Stimulated activated effector memory CD8-positive, alpha-beta T cell treated with anti-CD3 and anti-CD28 coated beads, Interleukin-12 subunit alpha, Interleukin-12 subunit beta, amount 100 ng/mL, for 72 hours (primary cell): ENCODE measurements at regions not wholly inside any gene's neighbourhood (a gene's known extent, or its start where the extent isn't known, plus 50 kb on each side); places are given as distances from the start of the nearest gene placed in this dataset.

ENCODE experiments used
- ATAC-seq: fragments of 150-1000 bp; cut with Tn5 transposase; 2 replicates; pipeline ENCODE4 v1.10.0; 2021
- DNase-seq, 2 donors: peaks; one replicate each; pipeline ENCODE4 v3.0.0; 2021 to 2022; ENCODE audit warnings: low spot score in 2 of 2
- H3K27ac Mint-ChIP-seq: one replicate; pipeline ENCODE4 v1.8.0; 2022; ENCODE audit warnings: mild to moderate bottlenecking, mixed read lengths
- H3K36me3 Mint-ChIP-seq: one replicate; pipeline ENCODE4 v1.8.0; 2022; ENCODE audit warnings: mild to moderate bottlenecking, mixed read lengths
- H3K4me1 Mint-ChIP-seq: one replicate; pipeline ENCODE4 v1.8.0; 2022; ENCODE audit warnings: mixed read lengths
- H3K4me3 Mint-ChIP-seq: one replicate; pipeline ENCODE4 v1.8.0; 2022; ENCODE audit warnings: mild to moderate bottlenecking, mixed read lengths
- H3K9me3 Mint-ChIP-seq: one replicate; pipeline ENCODE4 v1.8.0; 2022; ENCODE audit warnings: mixed read lengths

DNA sequence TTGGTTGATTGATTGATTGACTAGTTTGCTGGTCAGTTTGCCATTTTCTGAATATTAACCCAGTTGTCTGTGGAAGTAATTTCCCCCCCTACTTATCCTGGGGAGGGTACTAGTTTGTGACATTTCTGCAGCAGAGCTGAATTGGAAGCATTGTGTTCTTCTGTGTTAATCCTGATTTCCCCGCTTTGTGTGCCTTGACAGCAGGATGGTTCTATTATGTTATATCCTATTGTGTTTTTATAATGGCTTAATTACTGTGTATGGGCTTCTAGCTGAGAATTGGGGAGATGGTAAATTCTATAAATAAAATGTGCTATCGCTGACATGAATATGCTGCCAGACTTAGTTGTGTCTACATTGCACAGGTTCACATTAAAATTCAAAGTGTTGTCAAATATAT, 499.7 kb downstream of the COG6 start:
- Mint-ChIP-seq H3K4me3 (no peak overlapping the region), H3K36me3 (no peaks in the 10 kb centered on the region), H3K27ac (no peak overlapping the region), H3K4me1 (no peaks in the 10 kb centered on the region), H3K9me3 (no peaks in the 10 kb centered on the region)
- ATAC-seq (no peak), DNase-seq (no peak)

- Mint-ChIP-seq H3K36me3 (no peaks in the 10 kb centered on the region), H3K4me3 (no peak overlapping the region), H3K9me3 (no peaks in the 10 kb centered on the region), H3K4me1 (peaks cover 2% of the 10 kb centered on the region), H3K27ac (no peak overlapping the region)
- peak; percentile 92 for ATAC-seq
- no peak for DNase-seq
Observed at GRCh38 chr13:40158218-40158617, 502.8 kb downstream of the COG6 start.

GRCh38 chr13:40158757-40159156, 503.3 kb downstream of the COG6 start:
- no peak overlapping the region for H3K4me3 Mint-ChIP-seq
- ATAC-seq: no peak

GRCh38 chr13:40159736-40160135, 504.3 kb downstream of the COG6 start:
- no peak for ATAC-seq
- H3K27ac Mint-ChIP-seq: no peak overlapping the region
- no peak for DNase-seq
- no peak overlapping the region for H3K4me3 Mint-ChIP-seq
- H3K4me1 Mint-ChIP-seq: peaks cover 5% of the 10 kb centered on the region
- no peaks in the 10 kb centered on the region for H3K36me3 Mint-ChIP-seq
- H3K9me3 Mint-ChIP-seq: no peaks in the 10 kb centered on the region

More at GRCh38 chr13:40158757-40159156, 503.3 kb downstream of the COG6 start:
- H3K27ac Mint-ChIP-seq: no peak overlapping the region
- H3K4me1 Mint-ChIP-seq: peaks cover 5% of the 10 kb centered on the region
- no peaks in the 10 kb centered on the region for H3K36me3 Mint-ChIP-seq
- no peak for DNase-seq
- H3K9me3 Mint-ChIP-seq: no peaks in the 10 kb centered on the region

GRCh38 chr13:40160618-40161350, 505.3 kb downstream of the COG6 start:
- H3K4me3 Mint-ChIP-seq: no peak overlapping the region

GRCh38 chr13:40161351-40161810, 505.1 kb downstream of the FOXO1 start:
- DNase-seq: no peak
- H3K4me3 Mint-ChIP-seq: no peak overlapping the region
- H3K27ac Mint-ChIP-seq: no peak overlapping the region

More at GRCh38 chr13:40160618-40161350, 505.3 kb downstream of the COG6 start:
- no peak for ATAC-seq
- Mint-ChIP-seq H3K27ac (no peak overlapping the region), H3K4me1 (peaks cover 5% of the 10 kb centered on the region), H3K36me3 (no peaks in the 10 kb centered on the region), H3K9me3 (no peaks in the 10 kb centered on the region)
- DNase-seq: no peak

DNA sequence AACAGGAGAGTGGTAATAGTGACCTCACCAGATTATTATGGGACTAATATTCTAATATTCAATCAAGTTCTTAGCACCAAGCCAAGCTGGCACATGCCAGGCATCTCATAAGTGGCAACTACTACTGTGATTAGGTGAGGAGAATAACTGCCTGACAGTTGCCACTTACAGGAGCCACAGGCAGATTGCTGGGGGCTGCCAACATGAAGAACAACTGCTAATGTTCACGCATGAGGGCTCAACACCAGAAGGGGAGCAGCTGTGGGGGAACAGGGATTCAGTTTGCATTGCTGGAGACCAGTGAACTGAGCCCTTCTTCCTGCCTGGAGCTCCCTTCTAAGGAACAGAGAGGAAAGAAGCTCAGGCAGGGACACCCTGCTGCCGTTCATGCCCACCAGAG, 504.5 kb downstream of the FOXO1 start:
- no peaks in the 10 kb centered on the region for H3K9me3 Mint-ChIP-seq
- H3K27ac Mint-ChIP-seq: peak overlapping the region; percentile 57
- no peak overlapping the region for H3K4me3 Mint-ChIP-seq
- DNase-seq (no peak), ATAC-seq (no peak)
- H3K36me3 Mint-ChIP-seq: no peaks in the 10 kb centered on the region
- peaks cover 5% of the 10 kb centered on the region for H3K4me1 Mint-ChIP-seq

More at GRCh38 chr13:40161351-40161810, 505.1 kb downstream of the FOXO1 start:
- Mint-ChIP-seq H3K36me3 (no peaks in the 10 kb centered on the region), H3K9me3 (no peaks in the 10 kb centered on the region), H3K4me1 (peaks cover 5% of the 10 kb centered on the region)
- ATAC-seq: no peak

GRCh38 chr13:40163066-40164000, 503.1 kb downstream of the FOXO1 start:
- Mint-ChIP-seq H3K4me3 (no peak overlapping the region), H3K9me3 (no peaks in the 10 kb centered on the region), H3K27ac (peak overlapping the region; percentile 67), H3K4me1 (peaks cover 5% of the 10 kb centered on the region), H3K36me3 (no peaks in the 10 kb centered on the region)
- ATAC-seq: no peak
- no peak for DNase-seq

DNA sequence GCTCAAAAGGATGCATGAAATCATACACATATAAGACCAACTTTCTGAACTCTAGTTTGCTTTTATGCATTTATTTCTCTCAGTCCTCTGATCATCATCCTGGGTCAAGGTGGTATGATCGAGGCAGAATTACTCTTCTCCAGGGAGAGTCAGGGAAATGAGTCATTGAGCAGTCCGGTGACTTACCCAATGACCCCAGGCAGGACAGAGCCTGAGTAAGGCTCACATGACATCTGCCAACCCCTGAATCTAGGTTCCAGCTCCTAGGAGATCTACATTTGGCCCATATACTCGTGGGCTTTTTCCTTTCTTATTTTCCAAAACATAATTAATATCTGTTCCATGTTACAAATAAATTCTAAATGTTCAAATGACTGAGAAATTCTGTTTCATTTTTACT, 502.3 kb downstream of the FOXO1 start:
- no peak overlapping the region for H3K27ac Mint-ChIP-seq
- no peaks in the 10 kb centered on the region for H3K9me3 Mint-ChIP-seq

DNA sequence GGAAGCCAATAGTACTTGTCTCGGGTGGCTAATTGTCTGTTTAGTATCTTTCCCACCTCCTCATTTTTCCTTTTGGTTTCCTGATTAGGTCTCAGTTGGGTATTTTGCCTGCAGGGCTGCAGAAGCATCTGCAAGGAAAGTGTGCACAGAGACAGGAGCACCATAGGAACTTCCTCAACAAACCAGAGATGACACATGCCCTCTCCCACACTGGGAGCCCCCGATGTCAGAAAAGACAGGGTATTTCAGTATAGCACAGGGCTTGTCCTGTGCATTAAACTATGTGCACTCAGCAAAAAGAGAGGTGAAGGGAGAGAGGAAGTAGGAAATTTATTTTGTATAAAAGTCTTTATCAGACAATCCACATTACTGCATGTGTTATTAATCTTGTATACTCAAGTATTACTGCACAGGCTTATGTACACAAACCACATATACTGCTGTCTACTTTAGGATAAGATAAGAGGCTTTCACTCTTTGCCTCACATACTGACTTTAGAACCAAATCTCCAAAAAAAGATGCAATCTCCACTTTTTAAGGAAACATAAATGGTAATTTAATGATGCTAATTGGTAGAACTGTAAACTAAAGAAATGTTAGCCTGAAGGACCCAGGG, 501.0 kb downstream of the FOXO1 start:
- H3K36me3 Mint-ChIP-seq: no peaks in the 10 kb centered on the region
- H3K27ac Mint-ChIP-seq: no peak overlapping the region
- H3K9me3 Mint-ChIP-seq: no peaks in the 10 kb centered on the region
- H3K4me1 Mint-ChIP-seq: peaks cover 13% of the 10 kb centered on the region
- ATAC-seq (no peak), DNase-seq (no peak)
- no peak overlapping the region for H3K4me3 Mint-ChIP-seq

More for the DNA sequence above, 502.3 kb downstream of the FOXO1 start:
- DNase-seq (no peak), ATAC-seq (no peak)
- no peak overlapping the region for H3K4me3 Mint-ChIP-seq
- H3K36me3 Mint-ChIP-seq: no peaks in the 10 kb centered on the region
- H3K4me1 Mint-ChIP-seq: peaks cover 6% of the 10 kb centered on the region

GRCh38 chr13:40167327-40167726, 499.1 kb downstream of the FOXO1 start:
- ATAC-seq: no peak
- Mint-ChIP-seq H3K9me3 (no peaks in the 10 kb centered on the region), H3K27ac (no peak overlapping the region), H3K4me1 (peaks cover 13% of the 10 kb centered on the region), H3K36me3 (no peaks in the 10 kb centered on the region), H3K4me3 (no peak overlapping the region)
- DNase-seq: no peak

GRCh38 chr13:40168425-40169166, 497.8 kb downstream of the FOXO1 start:
- no peak for DNase-seq
- Mint-ChIP-seq H3K4me1 (peaks cover 8% of the 10 kb centered on the region), H3K4me3 (no peak overlapping the region), H3K9me3 (no peaks in the 10 kb centered on the region), H3K36me3 (no peaks in the 10 kb centered on the region), H3K27ac (no peak overlapping the region)
- ATAC-seq: no peak

- Mint-ChIP-seq H3K4me1 (peaks cover 8% of the 10 kb centered on the region), H3K9me3 (no peaks in the 10 kb centered on the region), H3K4me3 (no peak overlapping the region), H3K27ac (no peak overlapping the region), H3K36me3 (no peaks in the 10 kb centered on the region)
- no peak for DNase-seq
- ATAC-seq: peak; percentile 43
Observed at GRCh38 chr13:40169476-40169875, 497.0 kb downstream of the FOXO1 start.

GRCh38 chr13:40170091-40170490, 496.4 kb downstream of the FOXO1 start:
- Mint-ChIP-seq H3K36me3 (no peaks in the 10 kb centered on the region), H3K4me3 (no peak overlapping the region), H3K27ac (no peak overlapping the region), H3K4me1 (peaks cover 8% of the 10 kb centered on the region), H3K9me3 (no peaks in the 10 kb centered on the region)
- no peak for DNase-seq
- ATAC-seq: no peak

DNA sequence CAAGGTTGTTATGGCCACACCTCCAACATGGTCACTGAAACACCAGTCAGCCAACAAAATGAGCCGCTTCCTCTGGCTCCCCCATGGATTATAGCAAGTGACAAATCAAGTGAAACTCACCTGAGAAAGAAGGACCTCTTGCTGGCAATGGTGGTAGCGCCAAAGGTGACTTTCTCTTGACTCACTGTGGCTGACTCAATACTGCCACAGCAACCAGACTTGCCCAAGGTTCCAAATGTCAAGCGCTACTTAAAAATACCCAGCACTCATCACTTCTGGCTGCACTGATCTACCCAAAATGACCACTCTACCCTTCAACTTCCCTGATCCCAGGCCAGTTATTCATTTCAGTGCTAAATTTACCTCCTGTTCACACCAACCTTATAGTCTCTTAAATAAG, 495.5 kb downstream of the FOXO1 start:
- Mint-ChIP-seq H3K9me3 (no peaks in the 10 kb centered on the region), H3K4me1 (peaks cover 8% of the 10 kb centered on the region), H3K36me3 (no peaks in the 10 kb centered on the region), H3K27ac (no peak overlapping the region), H3K4me3 (no peak overlapping the region)
- ATAC-seq: peak; percentile 94
- DNase-seq: no peak
